Urinary bladder (tissue), 3 donors: ENCODE measurements at regions not wholly inside any gene's neighbourhood (a gene's known extent, or its start where the extent isn't known, plus 50 kb on each side); places are given as distances from the start of the nearest gene placed in this dataset.
A peak's percentile ranks its signal among the peaks of the same experiment; 100 is the strongest.

Experiments
- DNase-seq: peaks from one replicate; pipeline ENCODE4 v3.0.0-alpha.2; 2015; ENCODE audit errors: extremely low spot score
- H3K27ac ChIP-seq: one replicate; pipeline ENCODE4 v1.5.1; 2013; ENCODE audit warnings: low read depth, mild to moderate bottlenecking, moderate library complexity
- H3K36me3 ChIP-seq: one replicate; pipeline ENCODE4 v1.6.1; 2013; ENCODE audit warnings: mild to moderate bottlenecking, moderate library complexity; ENCODE audit not compliant: insufficient read depth
- H3K4me1 ChIP-seq: one replicate; pipeline ENCODE4 v1.6.1; 2013; ENCODE audit warnings: mild to moderate bottlenecking, moderate library complexity; ENCODE audit not compliant: insufficient read depth
- H3K4me3 ChIP-seq: one replicate; pipeline ENCODE4 v1.5.1; 2013; ENCODE audit warnings: low read depth, low read length
- WGBS: extraction: QIAGEN DNeasy Blood & Tissue Kit; methylation state at CpG from one replicate; pipeline ENCODE4 v1.1.7; 2013; 5-methylcytosine and 5-hydroxymethylcytosine counted together
- donor health status: healthy with polysubstance abuse.
- donor health status: healthy.

- DNase-seq = no peak
- H3K4me3 ChIP-seq = no peak overlapping the region
- no peaks in the 10 kb centered on the region for H3K36me3 ChIP-seq
- H3K4me1 ChIP-seq = no peaks in the 10 kb centered on the region
- H3K27ac ChIP-seq = no peak overlapping the region
Measured at GRCh38 chr6:47161176-47161687, 119.1 kb upstream of the ADGRF1 start.

DNA sequence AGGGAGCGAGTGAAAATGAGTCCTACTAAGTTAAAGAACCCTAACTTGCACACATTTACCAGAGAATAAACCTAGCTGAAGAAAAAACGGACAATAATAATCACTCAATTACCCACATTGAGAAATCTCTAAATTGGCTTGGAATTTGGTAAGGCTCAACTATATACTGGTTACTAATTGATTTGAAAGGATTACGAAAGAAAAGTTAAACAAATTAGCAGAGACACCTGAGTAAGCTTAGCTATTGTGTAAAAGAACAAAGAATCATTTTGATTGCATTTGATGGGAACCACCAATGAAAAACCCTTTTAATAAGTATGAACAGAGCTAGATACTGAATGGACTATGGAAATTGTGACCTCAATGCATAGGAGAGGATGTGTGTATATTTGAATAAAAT lies 118.6 kb upstream of the ADGRF1 start:
- WGBS = 94% methylated on average over 3 of the region's 3 CpGs
- Histone ChIP-seq H3K27ac (no peak overlapping the region), H3K4me3 (no peak overlapping the region)

DNA sequence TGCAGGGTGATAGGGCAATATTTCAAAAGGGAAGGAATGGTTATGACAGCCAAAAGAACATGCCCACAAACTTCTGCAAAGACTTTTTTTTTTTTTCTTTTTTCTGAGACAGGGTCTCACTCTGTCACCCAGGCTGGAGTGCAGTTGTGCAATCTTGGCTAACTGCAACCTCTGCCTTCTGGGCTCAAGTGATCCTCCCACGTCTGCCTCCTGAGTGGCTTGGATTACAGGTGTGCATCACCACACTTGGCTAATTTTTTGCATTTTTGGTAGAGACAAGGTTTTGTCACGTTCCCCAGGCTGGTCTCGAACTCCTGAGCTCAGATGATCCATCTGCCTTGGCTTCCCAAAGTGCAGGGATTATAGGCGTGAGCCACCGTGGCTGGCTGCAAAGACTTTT lies 117.6 kb upstream of the ADGRF1 start:
- H3K27ac ChIP-seq = no peak overlapping the region
- H3K36me3 ChIP-seq = no peaks in the 10 kb centered on the region
- no peak overlapping the region for H3K4me3 ChIP-seq
- H3K4me1 ChIP-seq = no peaks in the 10 kb centered on the region
- DNase-seq = no peak
- 87% methylated on average over 5 of the region's 5 CpGs for WGBS

More for the DNA sequence above, 118.6 kb upstream of the ADGRF1 start:
- Histone ChIP-seq H3K36me3 (no peaks in the 10 kb centered on the region), H3K4me1 (no peaks in the 10 kb centered on the region)
- no peak for DNase-seq

DNA sequence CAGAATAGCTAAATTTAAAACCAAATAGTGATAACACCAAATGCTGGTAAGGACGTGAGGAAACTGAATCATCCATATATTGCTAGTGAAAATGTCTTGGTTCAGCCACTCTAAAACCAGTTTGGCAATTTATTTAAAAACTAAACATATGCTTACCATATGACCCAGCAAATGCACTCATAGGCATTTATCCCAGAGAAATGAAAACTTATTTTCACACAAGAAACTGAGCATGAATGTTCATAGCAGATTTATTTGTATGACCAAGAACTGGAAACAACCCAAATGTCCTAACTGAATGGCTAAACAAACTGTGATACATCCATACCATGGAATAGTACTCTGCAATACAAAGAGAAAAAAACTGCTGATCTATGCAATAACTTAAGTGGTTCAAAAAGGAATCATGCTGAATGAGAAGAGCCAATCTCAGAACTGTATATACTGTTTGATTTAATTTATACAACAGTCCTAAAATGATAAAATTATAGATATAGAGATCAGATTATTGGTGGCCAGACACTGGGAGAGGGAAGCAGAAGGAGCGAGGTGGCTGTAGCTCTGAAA lies 115.6 kb upstream of the ADGRF1 start:
- DNase-seq = no peak
- WGBS = 47% methylated on average over 2 of the region's 2 CpGs
- no peak overlapping the region for H3K4me3 ChIP-seq
- no peaks in the 10 kb centered on the region for H3K36me3 ChIP-seq
- H3K4me1 ChIP-seq = no peaks in the 10 kb centered on the region
- H3K27ac ChIP-seq = no peak overlapping the region

- WGBS = 93% methylated on average over 1 of the region's 1 CpG
Measured at GRCh38 chr6:47157063-47157462, 114.9 kb upstream of the ADGRF1 start.

GRCh38 chr6:47156196-47156595 lies 114.1 kb upstream of the ADGRF1 start:
- no peak for DNase-seq
- H3K36me3 ChIP-seq = no peaks in the 10 kb centered on the region
- WGBS = 85% methylated on average over 4 of the region's 4 CpGs
- no peaks in the 10 kb centered on the region for H3K4me1 ChIP-seq
- no peak overlapping the region for H3K4me3 ChIP-seq
- no peak overlapping the region for H3K27ac ChIP-seq

More at GRCh38 chr6:47157063-47157462, 114.9 kb upstream of the ADGRF1 start:
- Histone ChIP-seq H3K4me3 (no peak overlapping the region), H3K4me1 (no peaks in the 10 kb centered on the region), H3K36me3 (no peaks in the 10 kb centered on the region), H3K27ac (no peak overlapping the region)
- DNase-seq = no peak

GRCh38 chr6:47153404-47153755 lies 111.2 kb upstream of the ADGRF1 start:
- DNase-seq = no peak
- H3K27ac ChIP-seq = no peak overlapping the region
- no peak overlapping the region for H3K4me3 ChIP-seq
- no peaks in the 10 kb centered on the region for H3K36me3 ChIP-seq
- WGBS = 87% methylated on average over 3 of the region's 3 CpGs
- H3K4me1 ChIP-seq = no peaks in the 10 kb centered on the region

DNA sequence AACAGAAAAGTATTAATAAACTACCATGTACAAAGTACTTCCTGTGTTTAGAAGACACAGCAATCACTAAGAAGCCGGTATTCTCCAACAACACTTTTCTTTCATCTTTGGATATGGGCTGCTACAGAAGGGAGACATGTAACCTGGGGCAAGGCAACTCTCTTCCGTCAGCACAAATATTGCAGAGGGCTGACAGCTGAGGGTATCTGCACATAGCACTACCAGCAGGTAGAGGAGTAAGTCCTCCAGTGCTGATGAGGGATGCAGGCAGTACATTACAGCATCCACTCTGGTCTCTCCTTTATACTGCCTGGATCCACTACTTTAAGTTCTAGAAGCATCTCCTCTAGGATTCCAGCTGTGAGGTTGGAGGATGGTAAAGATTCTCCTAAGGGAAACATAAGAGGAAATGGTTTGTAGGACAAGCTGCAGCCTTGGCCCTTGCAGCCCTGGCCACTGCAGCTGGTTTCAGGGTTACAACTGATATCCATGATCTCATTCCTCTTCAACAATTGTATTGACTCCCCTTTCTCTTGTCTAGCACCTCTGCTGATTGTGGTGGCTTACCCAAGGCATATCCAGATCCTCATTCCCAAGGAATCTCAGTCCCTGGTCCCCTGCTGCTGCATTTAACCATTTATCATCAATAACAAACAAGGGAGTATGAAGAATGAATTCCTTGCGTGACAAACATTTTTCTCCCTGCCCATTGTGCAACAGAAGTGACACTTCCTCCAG lies 110.7 kb upstream of the ADGRF1 start:
- no peak overlapping the region for H3K4me3 ChIP-seq
- no peaks in the 10 kb centered on the region for H3K4me1 ChIP-seq
- no peak overlapping the region for H3K27ac ChIP-seq
- 69% methylated on average over 3 of the region's 3 CpGs for whole genome bisulfite sequencing
- H3K36me3 ChIP-seq = no peaks in the 10 kb centered on the region
- DNase-seq = no peak

DNA sequence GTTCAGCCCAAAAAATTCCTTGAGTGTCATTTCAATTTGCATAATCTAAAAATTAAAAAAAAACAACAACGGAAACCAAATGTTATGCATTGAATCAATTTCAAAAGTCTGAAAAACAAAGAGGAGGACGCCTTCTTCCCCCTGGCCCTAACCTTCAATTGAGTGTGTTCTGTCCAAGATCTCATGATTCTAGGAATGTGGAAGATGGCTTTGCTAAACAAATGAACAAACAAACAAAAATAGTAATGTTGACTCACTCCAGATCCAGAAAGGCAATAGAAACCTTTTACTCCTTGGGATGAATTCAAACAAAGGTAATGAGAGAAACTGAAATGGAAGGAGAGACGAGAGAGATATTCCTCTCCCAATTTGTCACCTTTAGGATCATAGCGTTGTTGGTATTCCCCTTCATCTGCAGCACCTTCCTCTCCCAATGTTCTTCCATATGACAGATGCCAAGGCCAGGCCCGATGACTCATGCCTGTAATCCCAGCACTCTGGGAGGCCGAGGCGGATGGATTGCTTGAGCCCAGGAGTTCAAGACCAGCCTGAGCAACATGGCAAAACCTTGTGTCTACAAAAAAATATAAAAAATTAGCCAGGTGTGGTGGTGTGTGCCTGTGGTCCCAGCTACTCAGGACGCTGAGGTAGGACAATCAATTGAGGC lies 109.2 kb upstream of the ADGRF1 start:
- no peak overlapping the region for H3K27ac ChIP-seq
- DNase-seq = no peak
- H3K4me1 ChIP-seq = no peaks in the 10 kb centered on the region
- H3K4me3 ChIP-seq = no peak overlapping the region
- WGBS = 94% methylated on average over 8 of the region's 8 CpGs
- H3K36me3 ChIP-seq = no peaks in the 10 kb centered on the region

DNA sequence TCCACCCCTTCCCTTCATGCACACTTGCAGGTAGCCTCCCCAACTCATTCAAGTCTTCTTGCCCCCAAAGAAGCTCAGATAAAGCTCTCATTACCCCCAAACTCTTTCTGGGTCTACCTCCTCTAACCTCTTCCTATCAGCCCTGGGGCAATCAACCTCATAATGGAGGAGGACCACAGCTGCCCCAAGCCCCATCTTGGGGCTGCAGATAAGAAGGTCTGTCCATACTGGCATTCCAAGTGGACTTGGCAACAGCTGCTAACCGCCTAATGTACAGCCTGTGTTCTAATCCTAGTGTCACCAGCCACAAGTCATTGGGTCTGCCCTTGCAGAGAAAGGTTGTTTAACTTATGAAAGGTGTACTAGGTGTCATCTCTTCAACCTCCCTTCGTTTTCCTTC lies 107.4 kb upstream of the ADGRF1 start:
- DNase-seq = no peak
- H3K4me1 ChIP-seq = no peaks in the 10 kb centered on the region
- H3K4me3 ChIP-seq = no peak overlapping the region
- 59% methylated on average over 2 of the region's 2 CpGs for WGBS
- no peak overlapping the region for H3K27ac ChIP-seq
- H3K36me3 ChIP-seq = no peaks in the 10 kb centered on the region

GRCh38 chr6:47149066-47149465 lies 106.9 kb upstream of the ADGRF1 start:
- 34% methylated on average over 2 of the region's 2 CpGs for WGBS
- Histone ChIP-seq H3K27ac (no peak overlapping the region), H3K4me3 (no peak overlapping the region), H3K36me3 (no peaks in the 10 kb centered on the region), H3K4me1 (no peaks in the 10 kb centered on the region)
- DNase-seq = no peak

DNA sequence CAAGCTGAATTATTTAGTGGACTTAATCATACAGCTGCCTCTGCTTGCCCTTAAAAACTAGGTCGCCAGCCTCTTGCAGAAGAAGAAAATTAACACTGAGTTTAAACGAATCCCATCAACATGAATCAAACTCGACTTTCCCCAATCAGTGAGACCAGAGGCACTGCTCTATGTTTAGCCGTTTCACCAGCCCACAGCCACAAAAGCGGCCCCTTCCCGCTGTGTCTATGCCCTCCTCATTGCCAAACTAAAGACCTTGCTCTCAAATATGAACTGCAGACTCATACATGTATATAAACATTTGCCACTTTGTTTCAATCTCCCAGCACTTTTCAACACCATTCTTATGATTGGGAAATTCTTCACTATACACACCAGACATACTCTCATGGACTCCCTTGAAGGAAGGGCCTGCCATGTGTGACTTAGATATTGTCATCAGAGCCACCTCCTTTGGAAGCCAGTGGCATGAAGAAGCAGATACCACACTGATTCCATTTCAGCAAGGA lies 105.8 kb upstream of the ADGRF1 start:
- Histone ChIP-seq H3K36me3 (no peaks in the 10 kb centered on the region), H3K4me1 (no peaks in the 10 kb centered on the region), H3K4me3 (no peak overlapping the region), H3K27ac (no peak overlapping the region)
- no peak for DNase-seq
- 74% methylated on average over 6 of the region's 6 CpGs for WGBS

DNA sequence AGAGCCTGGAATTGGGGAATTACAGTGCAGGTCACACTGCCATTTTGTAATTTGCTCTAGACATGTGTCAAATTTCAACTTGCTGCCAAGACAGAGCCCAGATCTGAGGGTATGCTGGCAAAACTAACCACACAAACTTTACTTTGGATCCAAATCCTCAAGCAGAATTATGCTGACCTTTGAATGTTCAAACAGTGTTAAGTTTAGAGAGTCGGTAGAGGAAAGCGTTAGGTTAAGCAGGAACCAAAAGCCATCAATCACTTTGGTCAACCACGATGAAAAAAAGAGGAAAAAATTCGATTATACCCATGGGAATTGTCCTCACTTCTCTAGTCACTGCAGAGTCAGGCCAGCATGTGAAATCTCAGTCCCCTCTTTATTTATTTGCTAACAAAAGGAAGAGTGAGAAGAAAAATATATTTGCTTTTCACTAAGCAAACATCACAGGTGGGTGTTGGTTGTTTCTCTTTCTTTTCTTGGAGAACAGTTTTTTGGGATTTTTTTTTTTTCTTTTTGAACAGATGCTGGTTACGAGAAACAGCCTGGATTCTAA lies 105.1 kb upstream of the ADGRF1 start:
- Histone ChIP-seq H3K27ac (peak overlapping the region; percentile 49), H3K4me1 (no peaks in the 10 kb centered on the region), H3K36me3 (no peaks in the 10 kb centered on the region), H3K4me3 (no peak overlapping the region)
- 48% methylated on average over 5 of the region's 5 CpGs for WGBS
- no peak for DNase-seq
